OCI-LY7 (cell line): ENCODE measurements at regions not wholly inside any gene's neighbourhood (a gene's known extent, or its start where the extent isn't known, plus 50 kb on each side); places are given as distances from the start of the nearest gene placed in this dataset.

Experiments used
- EZH2phosphoT487 ChIP-seq: fragments of 200-600 bp; sonication (generic); IDR thresholded peaks from 2 replicates; pipeline ENCODE4 v1.6.1; 2018; ENCODE audit warnings: low read depth, borderline replicate concordance, mild to moderate bottlenecking, mixed run types, antibody characterized with exemption, low read length, moderate library complexity, mixed read lengths
- TF ChIP-seq, protein P1 (sequence below): fragments of 200-600 bp; sonication (generic); conservative IDR thresholded peaks from 2 replicates; pipeline ENCODE4 v1.5.1; 2014; ENCODE audit warnings: mild to moderate bottlenecking, antibody characterized with exemption, low read length, moderate library complexity, mixed read lengths

- TF ChIP-seq, protein P1, sequence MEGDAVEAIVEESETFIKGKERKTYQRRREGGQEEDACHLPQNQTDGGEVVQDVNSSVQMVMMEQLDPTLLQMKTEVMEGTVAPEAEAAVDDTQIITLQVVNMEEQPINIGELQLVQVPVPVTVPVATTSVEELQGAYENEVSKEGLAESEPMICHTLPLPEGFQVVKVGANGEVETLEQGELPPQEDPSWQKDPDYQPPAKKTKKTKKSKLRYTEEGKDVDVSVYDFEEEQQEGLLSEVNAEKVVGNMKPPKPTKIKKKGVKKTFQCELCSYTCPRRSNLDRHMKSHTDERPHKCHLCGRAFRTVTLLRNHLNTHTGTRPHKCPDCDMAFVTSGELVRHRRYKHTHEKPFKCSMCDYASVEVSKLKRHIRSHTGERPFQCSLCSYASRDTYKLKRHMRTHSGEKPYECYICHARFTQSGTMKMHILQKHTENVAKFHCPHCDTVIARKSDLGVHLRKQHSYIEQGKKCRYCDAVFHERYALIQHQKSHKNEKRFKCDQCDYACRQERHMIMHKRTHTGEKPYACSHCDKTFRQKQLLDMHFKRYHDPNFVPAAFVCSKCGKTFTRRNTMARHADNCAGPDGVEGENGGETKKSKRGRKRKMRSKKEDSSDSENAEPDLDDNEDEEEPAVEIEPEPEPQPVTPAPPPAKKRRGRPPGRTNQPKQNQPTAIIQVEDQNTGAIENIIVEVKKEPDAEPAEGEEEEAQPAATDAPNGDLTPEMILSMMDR = no peak
- no peak for TF ChIP-seq EZH2phosphoT487
Observed at GRCh38 chr12:46572644-46573346, 200.2 kb upstream of the SLC38A2 start.
